T-helper 22 cell (primary cell): ENCODE measurements at regions not wholly inside any gene's neighbourhood (a gene's known extent, or its start where the extent isn't known, plus 50 kb on each side); places are given as distances from the start of the nearest gene placed in this dataset.

Experiments
- DNase-seq: peaks from one replicate; pipeline ENCODE4 v3.0.0-alpha.2; 2020; ENCODE audit warnings: low read depth

GRCh38 chr7:45358287-45358686, 200.7 kb downstream of the RAMP3 start:
- no peak for DNase-seq

- no peak for DNase-seq
Observed at GRCh38 chr7:45359250-45359649, 201.7 kb downstream of the RAMP3 start.

DNA sequence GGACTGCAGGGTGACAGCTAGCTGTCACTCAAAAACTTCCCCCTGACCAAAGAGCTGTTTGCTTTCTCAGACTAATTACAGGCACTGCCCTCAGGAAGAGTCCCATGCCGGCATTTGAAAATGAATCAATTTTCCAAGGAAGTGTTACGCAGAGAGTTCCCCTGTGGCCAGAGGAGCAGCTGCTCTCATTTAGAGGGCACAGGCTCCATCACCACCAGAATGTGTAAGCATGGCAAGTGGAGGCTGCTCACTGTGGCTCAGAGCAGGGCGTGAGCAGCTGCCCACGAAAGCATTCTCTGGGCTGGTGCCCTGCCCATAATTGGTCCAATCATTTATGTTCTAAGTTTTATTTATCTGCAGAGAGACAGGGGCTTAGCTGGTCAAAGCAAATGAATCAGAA, 202.2 kb downstream of the RAMP3 start:
- DNase-seq, result no peak

DNA sequence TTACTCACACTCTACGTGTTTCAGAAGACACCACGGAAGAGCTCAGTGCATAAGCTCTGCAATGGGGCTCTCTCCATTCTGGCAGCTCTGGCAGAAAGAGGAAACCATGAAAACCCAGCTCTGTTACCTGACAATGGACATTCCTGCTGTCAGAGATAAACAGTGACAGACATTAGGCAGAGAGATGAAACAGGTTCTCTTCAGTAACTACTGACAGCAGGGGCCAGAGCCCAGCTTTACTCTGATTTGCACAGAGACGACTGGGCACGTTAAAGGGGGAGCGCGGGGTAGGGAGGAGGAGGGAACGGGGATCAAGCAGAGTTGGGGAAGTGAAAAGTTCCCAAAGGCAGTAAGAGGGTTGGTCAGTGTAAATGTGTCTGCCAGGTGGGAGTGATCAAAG, 206.1 kb downstream of the RAMP3 start:
- DNase-seq, result no peak

GRCh38 chr7:45365341-45365740, 207.8 kb downstream of the RAMP3 start:
- no peak for DNase-seq

DNA sequence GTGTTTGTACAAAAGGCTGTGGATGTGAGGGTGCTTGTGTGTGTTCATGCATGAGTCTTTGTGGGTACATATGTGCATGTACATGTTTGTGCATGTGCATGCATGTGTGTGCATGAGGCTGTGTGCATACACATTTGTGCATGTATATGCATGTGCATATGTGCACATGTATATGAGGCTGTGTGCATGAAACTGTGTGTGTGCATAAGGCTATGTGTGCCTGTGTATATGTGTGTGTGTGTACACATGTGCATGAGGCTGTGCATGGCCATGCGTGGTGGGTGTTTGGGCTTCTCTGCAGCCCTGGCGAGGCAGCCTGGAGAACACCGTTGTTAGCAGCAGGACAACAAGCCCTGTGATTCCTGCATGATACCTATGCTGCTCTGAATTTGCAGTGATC, 207.7 kb upstream of the ADCY1 start:
- no peak for DNase-seq

DNA sequence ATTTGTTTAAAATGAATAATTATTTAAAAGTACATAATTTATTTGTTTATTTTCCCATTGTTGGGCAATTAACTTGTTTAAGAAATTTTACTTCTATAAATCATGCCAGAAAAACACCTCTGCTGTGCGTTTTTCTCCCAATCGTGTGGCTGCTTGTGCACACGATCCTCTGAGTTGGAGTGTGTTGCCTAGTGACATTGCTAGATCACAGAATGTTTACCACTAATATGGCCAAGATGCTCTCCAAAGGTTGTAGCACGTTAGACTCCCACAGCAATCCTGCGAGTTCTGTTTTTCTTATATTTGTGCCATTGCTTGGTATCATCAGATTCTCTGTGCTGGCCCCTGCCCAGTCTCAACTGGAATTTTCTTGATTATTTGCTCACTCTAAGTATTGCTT, 207.1 kb upstream of the ADCY1 start:
- no peak for DNase-seq

GRCh38 chr7:45368129-45368807, 205.9 kb upstream of the ADCY1 start:
- no peak for DNase-seq

GRCh38 chr7:45384499-45384898, 189.7 kb upstream of the ADCY1 start:
- no peak for DNase-seq

- no peak for DNase-seq
Observed at GRCh38 chr7:45387837-45388236, 186.3 kb upstream of the ADCY1 start.

GRCh38 chr7:45389073-45389872, 184.9 kb upstream of the ADCY1 start:
- DNase-seq, result no peak

- DNase-seq, result no peak
Observed at GRCh38 chr7:45390180-45390579, 184.0 kb upstream of the ADCY1 start.

GRCh38 chr7:45390731-45391130, 183.4 kb upstream of the ADCY1 start:
- no peak for DNase-seq

DNA sequence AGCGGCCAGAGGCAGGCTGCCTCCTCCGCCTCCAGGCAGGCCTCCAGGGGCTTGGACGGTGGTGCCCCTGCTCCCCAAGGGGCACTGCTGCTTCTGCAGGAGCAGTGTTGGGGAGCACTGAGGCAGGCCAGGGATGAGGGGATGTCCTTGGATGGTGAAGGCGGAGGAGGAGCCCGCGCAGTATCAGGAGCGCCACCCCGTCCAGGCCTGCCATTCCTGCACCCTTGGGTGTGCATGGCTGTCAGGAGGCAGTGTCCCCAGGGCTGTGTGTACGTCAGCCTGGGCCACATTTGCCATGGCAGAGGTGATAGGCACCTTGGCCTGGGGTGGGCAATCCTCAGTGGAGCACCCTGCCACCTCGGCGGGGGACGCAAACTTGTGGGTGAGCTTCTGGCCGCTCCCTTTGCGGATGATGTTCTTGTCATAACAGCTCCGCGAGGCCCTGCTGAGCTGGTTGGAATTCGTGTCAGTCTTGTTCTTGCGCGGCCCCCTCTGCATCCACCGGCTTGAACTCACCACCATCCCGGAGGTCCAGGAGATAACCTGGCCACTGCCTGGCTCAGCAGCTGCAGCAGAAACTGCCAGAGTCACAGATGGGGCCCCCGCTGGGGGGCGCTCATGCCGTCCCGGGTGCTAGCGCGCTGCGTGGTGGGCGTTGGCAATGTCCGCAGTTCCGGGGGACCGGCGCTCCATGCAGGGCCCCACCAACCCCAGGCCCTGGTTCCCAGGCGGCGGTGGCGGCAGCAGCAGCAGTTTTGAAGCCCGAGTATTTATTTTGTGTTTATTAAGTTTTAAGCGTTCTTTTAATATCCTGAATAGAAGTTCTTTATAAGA, 182.3 kb upstream of the ADCY1 start:
- no peak for DNase-seq

DNA sequence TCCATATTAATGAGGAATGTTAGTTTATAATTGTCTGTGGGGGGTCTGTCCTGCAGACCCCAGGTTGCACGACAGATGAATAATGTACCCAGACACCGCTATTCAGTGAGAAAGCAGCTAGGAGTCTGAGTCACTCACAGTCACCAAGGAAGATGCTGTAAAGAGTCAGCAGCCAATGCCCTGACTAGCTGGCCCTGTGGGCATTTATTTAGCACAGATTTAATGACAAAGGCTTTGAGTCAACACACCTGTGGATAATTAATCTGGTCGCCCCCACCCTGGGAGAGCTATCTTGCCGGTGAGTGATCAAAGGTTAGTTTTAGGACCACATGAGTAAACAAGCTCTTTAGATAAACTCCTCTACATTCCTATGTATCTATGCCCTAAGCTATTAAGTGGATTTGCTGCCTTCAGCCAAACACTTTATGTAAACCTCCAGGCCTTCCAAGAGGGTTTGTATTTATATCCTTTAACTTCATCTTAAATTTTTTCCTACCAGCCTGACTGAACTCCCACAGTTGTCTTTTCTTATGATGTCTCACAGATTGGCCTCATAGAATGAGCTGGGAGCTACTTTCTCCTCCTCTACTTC, 180.0 kb upstream of the ADCY1 start:
- DNase-seq, result no peak

GRCh38 chr7:45399069-45399468, 175.1 kb upstream of the ADCY1 start:
- DNase-seq, result no peak

- DNase-seq, result no peak
Observed at GRCh38 chr7:45400680-45401079, 173.5 kb upstream of the ADCY1 start.

- DNase-seq, result no peak
Observed at GRCh38 chr7:45401155-45401554, 173.0 kb upstream of the ADCY1 start.

GRCh38 chr7:45401851-45402250, 172.3 kb upstream of the ADCY1 start:
- DNase-seq, result no peak

DNA sequence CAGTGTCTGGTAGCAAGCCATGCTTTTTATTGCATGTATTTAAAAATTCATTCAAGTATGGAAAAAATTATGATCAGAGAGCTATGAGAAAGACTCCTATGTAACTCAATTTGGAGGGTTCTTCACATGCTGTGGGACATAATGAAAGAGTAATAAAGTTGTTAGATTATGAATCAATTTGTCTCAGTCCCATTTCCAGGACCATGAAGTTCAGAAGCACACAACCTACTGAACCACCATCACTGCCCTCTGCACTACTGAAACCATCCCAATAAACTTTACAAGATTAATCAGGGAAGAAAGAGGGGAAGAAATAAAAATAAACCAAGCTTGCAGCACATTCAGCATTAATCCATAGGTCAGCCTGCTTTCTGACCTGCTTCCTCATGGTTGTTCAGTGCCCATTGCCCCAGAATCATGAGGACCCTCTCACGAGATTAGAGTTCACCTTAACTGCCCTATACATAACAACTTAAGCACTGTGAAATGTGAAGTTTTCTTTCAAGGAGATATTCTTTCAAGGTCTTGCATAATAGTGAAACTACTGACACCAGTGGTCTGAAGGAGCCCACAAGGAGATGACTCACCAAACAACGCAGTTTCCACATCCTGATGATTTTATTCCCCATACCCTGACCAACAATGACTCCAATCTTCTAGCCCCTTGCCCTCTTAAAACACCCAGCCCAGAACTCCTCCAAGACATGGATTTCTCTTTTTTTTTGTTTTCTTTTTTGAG, 171.5 kb upstream of the ADCY1 start:
- no peak for DNase-seq

DNA sequence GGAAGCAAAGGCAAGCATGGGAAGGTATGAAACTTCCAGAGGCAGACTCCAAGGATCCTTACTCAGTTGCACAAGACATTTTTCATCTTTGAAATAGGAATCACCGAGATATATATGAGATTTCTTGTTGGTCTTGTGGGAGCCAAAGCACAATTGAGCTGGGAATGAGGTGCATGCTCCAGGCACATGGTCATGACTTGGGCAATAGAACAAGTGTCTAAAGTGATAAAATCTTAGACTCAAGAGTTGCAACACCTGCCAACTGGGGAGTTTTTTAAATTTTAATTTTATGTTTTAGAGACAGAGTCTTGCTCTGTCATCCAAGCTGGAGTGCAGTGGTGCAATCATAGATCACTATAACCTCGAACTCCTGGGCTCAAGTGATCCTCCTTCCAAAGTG, 169.5 kb upstream of the ADCY1 start:
- no peak for DNase-seq
